HG02973 (cell line): ENCODE measurements at regions not wholly inside any gene's neighbourhood (a gene's known extent, or its start where the extent isn't known, plus 50 kb on each side); places are given as distances from the start of the nearest gene placed in this dataset.
A peak's percentile ranks its signal among the peaks of the same experiment; 100 is the strongest.

ENCODE experiments used
- ATAC-seq: cut with Tn5 transposase; IDR thresholded peaks from one replicate; pipeline ENCODE4 v1.9.1; 2021; ENCODE audit warnings: moderate library complexity; ENCODE audit not compliant: unreplicated experiment

- ATAC-seq = no peak
Measured at GRCh38 chr1:224486801-224487583, 52.4 kb upstream of the WDR26 start.

DNA sequence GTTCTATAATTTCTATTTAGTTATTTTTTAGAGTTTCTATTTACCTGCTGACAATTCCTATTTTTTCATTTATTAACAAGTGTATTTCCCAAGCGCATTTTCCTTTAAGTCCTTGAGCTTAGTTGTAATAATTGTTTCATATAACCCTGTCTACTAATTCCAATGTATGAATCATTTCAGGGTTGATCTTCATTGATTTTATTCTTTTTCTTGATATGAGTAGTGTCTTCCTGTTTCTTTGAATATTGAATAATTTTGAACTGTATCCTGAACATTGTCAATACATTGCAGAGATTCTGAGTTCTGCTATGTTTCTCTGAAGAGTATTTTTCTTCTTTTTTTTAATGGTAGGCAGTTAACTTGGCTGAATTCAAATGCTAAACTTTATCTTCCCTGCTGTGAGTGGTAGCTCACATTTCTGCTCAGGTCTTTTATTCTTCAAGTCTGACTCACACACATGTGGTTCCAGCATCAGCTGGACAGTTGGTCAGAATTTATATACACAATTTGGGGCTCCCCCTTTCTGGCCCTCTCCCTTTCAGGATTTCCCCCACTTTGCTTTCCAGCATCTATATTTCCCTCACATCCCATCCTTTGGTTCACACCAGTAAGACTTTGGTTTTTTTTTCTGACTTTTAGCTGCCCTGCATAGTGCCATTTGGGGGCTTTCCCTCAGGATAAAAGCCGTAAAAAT, 54.4 kb upstream of the WDR26 start:
- no peak for ATAC-seq

DNA sequence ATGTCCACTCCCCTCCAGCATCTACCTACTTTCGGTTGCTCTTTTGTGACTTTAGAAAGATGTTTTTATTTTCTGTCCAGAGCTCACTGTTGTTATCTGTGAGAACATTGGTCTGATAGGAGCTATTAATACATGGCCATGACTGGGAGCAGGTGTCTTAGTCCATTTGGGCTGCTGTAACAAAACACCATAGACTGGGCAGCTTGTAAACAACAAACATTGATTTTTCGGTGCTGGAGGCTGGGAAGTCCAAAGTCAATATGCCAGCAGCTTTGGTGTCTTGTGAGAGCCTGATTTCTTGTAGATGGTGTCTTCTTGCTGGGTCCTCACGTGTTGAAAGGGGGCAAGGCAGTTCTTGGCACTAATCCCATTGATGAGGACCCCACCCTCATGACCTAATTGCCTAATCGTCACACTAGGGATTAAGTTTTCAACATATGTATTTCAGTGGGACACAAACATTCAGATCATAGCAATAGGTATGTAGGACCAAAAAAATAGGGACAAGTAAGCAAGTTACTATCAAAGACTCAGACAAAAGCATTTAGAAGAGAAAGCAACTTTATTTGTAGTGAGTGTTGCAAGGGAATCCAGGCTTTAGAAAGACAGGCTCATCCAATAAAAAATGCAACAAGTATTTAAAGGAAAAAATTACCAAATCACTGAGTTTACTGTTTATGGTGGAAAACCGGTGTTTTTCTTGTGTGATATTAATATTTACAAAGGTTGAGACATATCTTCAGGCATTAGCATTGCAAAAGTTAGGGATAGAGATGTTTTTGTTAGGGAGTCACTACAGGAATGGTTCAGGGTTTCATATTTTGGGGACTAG, 55.2 kb upstream of the WDR26 start:
- ATAC-seq = no peak

DNA sequence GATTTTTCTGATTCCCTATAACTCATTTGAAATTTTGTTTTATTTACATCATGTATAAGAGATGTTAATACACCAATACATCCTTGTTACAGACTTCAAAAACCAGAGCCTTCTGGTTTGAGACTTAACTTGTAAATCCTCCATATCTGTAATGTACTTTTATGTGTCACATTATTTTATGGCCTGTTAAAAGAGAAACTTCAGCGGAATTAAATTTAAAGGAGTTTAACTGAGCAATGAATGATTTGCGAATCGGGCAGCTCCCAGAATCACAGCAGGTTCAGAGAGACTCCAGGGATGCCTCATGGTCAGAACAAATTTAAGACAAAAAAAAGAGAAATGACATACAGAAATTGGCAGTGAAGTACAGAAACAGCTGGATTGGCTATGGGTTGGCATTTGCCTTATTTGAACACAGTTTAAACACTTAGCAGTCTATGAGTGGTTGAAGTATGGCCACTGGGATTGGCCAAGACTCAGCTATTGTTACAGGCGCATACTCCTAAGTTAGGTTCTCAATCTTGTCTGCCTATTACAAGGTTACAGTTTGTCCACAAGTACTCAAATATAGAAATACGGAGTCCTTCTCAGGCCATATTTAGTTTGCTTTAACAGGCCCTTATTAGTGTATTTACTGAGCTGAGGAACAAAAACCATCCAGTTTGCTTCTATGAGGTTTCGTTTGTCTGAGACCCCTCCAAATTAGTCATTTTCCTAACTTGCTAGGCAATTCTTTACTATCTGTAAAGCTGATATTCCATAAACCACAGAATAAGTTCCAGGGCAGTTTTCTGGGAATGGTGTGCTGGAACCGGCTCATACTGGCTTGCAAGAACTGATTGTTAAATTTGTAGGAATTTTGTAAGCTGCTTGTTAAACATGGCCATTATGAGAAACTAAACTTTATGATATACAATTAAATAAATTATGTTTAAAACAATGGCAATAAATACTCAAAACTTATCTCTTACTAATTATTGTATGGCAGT, 56.2 kb upstream of the WDR26 start:
- no peak for ATAC-seq

DNA sequence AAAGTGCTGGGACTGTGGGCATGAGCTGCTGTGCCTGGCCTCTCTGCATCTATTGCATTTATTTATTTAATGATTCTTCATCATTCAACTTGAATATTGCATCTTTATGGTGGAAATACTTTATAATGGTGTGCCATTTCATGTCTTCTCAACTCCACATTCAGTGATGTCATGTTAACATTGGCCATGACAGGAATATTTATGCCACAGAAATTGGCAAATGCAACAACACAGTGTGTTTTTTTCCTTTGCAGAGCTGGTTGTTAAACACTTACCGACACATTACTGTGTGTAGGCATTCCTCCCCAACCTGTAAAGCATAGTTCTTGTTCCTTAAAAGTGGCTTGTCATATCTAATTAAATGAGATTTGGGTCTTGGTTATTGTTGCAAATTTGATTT, 57.4 kb upstream of the WDR26 start:
- ATAC-seq = no peak

- ATAC-seq = no peak
Measured at GRCh38 chr1:224492632-224493031, 58.0 kb upstream of the WDR26 start.

- ATAC-seq = no peak
Measured at GRCh38 chr1:224493269-224493668, 58.7 kb upstream of the WDR26 start.

DNA sequence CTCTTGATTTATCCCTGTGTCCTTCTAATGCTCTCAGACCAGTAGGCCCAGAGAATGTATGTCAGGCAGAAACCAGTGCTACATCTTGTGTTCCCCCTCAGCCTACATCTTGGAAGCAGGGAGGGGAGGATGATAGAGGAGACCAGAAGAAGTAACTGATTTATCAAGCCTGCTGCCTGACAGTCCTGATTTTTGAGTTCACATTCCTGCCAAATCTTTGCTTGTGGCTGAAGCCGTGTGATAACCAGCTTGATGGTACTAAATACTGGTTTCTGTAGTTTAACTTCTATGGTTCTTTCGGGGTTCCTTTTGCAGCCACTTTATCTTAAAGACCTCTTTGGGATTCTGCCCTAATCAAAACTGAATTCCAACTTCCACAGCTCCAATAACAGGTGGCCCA, 59.7 kb upstream of the WDR26 start:
- no peak for ATAC-seq

DNA sequence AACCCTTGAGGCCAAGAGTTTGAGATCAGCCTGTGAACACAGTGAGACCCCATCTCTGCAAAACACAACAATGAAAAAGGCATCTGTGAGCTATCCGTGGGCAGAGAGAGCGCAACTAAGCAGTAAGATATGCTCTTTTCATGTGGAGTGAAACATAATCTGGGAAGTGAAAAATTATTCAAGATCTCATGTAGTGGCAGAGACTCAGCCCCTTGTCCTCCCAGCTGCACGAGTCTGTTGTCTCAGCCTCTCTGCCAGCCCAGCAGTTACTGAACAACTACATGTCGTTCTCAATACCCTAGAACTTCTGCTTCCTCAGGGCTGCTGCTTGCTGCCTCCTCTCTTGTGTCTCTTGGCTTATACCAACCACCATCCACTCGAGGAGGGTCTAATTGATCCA, 61.3 kb upstream of the WDR26 start:
- no peak for ATAC-seq

DNA sequence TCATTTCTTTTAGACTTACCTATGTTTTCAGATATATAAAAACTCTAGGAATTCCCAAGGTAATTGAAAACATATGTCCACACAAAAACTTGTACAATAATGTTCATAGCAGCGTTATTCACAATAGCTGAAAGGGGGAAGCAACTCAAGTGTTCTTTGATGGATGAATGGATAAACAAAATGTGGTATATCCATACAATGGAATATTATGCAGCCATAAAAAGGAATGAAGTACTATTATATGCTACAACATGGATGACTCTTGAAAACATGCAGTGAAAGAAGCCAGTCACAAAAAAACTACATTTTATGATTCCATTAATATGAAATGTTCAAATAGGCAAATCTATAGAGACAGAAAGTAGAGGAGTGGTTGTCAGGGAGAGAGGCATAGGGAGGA, 62.2 kb upstream of the WDR26 start:
- ATAC-seq = no peak

DNA sequence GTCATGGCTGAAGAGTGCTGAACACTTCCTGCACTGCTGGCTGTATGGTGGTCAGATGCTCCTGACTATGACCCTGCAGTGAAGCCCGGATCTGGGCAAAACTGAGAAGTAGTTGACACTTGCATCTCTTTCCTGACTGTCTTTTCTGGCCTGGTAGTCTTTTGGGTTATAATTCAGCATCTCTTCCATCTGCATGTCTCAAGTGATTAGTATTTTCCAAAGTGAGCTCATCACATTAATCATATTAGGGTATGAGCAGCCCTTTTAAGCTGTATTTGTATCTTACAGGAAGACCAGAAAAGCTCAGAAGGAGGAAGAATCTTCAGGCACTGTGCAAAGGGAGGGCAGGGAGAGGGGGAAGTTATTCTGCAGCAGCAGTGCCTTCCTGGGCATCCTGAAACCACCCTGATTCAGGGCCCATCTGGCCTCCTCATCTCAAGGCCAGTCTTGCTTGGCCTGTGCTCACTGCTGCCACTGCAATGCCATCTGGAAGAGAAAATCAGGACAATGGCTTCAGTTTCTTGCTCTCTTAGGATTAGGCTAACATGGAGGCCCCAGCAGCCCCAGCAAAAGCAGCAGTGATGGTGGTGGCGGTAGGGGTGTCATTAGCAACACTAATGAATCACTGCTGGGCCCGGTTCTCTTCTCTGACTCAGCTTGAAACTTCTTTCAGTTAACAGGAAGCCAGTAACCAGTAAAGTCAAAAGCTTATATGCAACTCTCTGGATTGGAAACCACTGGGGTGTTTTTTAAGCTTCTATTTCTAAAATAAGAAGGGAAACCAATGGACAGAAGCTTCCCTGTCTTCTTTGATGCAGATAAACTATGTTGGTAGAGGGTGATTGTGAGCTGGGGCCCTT, 63.3 kb upstream of the WDR26 start:
- peak; percentile 99 for ATAC-seq

DNA sequence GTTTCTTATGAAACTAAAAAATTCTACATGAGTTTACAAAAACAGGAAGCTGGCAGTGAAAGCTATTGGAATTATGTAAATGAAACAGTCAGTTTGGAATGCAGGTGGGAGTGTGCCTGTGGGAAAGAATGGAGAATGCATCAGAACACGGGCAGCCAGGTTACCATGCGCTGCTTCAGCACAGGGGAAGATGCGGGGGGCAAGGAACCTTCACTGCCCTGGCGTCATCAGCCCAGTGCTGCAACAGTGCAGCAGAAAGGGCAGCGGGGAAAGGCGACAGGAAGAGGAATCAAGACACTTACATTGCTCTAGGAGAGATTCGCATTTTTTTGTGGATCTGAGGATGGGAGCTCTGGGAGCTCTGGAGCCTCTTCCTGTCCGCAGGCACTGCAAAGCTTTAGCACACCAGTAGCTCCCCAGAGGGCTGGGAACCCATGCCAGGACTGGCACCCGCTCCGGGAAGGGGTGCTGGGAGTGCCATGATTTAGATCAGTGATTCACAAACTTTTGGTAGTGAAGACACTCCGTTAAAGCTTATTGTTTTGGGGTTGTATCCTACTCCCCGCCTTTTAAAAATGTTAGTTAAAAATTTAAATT, 64.1 kb upstream of the WDR26 start:
- no peak for ATAC-seq

DNA sequence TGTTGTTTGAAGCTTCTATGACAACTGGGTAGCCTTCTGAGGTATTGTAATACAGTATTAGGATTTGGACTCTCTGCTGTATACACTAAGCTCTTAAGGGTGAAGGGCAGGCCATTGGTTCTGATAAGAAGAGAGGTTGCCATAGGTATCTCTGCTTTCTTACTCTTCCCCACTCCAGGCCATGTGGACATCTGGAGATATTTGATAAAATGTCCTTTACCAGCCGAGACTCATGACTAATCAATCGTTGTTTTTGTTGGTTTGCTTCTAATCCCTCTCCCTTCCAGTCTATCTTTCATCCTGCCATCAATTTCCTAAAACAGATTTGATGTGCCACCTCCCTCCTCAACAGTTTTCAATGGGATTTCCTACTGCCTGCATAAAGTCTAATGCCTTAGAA, 64.6 kb upstream of the WDR26 start:
- ATAC-seq = no peak

DNA sequence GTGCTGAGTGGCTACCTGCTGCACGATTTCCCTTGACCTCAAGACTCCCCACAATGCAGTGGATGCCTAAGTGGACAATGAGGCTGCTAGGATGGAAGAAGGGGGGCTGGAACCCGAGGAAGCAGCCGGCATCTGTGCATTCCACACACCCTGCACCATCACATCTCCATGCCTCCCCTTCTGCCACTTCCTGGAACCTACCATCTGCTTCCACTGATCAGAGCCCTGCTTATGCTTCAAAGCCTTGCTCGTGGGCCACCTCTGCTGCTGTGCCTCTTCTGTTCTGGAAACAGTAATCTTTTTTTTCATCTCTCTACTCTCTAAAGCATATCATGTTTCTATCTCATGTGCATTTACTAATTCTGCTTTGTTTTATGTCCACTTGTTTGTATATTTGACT, 66.2 kb upstream of the WDR26 start:
- ATAC-seq = no peak

DNA sequence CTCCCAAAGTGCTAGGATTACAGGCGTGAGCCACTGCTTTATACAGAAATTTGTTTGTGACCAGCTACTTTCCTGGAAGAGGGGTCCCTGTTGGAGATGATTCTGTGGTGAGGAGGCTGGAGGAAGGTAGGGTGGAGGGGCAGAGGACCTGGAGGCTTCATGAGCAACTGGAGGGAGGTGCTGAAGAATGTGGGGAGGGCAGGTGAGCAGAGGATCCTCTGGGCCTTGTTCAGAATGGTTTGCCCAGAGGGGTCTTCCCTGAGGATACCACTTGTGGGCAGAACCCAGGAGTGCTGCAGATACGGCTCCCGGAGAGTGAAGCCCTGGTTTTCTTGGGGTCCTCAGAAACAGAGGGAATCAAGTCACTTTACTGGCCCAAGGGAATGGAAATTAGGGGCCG, 67.2 kb upstream of the WDR26 start:
- no peak for ATAC-seq

DNA sequence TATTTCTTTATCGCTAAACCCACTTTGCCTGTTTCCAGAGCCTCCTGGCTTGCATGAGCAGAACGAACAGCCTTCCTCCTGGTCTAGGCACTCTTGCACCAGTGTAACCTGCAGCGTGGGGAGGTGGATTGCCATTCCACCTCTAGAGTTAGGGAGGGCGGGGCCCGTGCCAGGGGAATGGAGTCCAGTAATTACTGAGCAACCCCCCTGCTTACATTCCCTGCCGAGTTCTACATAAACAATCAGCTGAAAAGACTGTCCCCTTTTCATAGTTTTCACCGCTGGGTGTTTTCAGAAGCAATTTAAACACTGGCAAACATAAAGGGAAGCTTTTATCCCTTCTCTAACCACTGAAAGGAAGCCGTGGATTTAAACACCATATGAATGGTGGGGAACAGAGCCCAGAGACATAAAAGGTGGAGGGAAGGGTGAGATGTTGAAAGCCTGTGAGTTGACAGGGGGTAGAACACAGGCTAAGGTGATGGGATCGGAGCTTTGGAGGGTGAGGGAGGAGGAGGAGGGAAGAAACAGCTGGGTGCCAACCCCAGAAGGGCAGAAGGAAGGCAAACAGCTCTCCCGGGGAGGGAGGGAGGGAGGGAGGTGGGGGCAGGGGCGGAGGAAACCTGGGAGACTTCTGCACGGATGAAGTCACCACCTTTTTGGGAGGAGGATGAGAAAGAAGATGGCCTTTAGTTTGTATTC, 68.0 kb upstream of the WDR26 start:
- ATAC-seq = no peak

GRCh38 chr1:224503161-224504118, 68.8 kb upstream of the WDR26 start:
- peak; percentile 95 for ATAC-seq
